Mucosa of descending colon (tissue), 3 donors: ENCODE measurements at regions not wholly inside any gene's neighbourhood (a gene's known extent, or its start where the extent isn't known, plus 50 kb on each side); places are given as distances from the start of the nearest gene placed in this dataset.
"Not testable (repeated sequence)": the region's sequence is repeated elsewhere in the genome, so short reads cannot be mapped to it uniquely, and the experiment has no call there.

Experiments used
- ATAC-seq: fragments of 200-7000 bp; cut with Tn5 transposase; one replicate; pipeline ENCODE4 v1.9.1; 2020; ENCODE audit warnings: mild to moderate bottlenecking, moderate library complexity
- DNase-seq, 3 donors: peaks; one replicate each; pipeline ENCODE4 v3.0.0-alpha.2; 2020
- H3K36me3 ChIP-seq: fragments of 200-600 bp; one replicate; pipeline ENCODE4 v1.8.0; 2021; ENCODE audit warnings: low read depth, mild to moderate bottlenecking
- H3K4me1 ChIP-seq: fragments of 200-600 bp; one replicate; pipeline ENCODE4 v1.8.0; 2021; ENCODE audit warnings: low read depth, mild to moderate bottlenecking
- H3K4me3 ChIP-seq: fragments of 200-600 bp; one replicate; pipeline ENCODE4 v1.8.0; 2021; ENCODE audit warnings: mild to moderate bottlenecking
- H3K9me3 ChIP-seq: fragments of 200-600 bp; one replicate; pipeline ENCODE4 v1.8.0; 2021; ENCODE audit warnings: mild to moderate bottlenecking
- CTCF ChIP-seq: fragments of 200-600 bp; IDR thresholded peaks from one replicate; pipeline ENCODE4 v1.8.0; 2022; ENCODE audit warnings: antibody characterized with exemption, mild to moderate bottlenecking
- intact Hi-C, 2 donors: fragments of 100-400 bp; cut with DNase I in 1 of 2; cut with micrococcal nuclease in 1 of 2; formaldehyde crosslinking; loops; one replicate each; pipeline versions ENCODE4 v1.11.0 to v1.11.1; 2022; cut with DNase I, micrococcal nuclease
- donor health status: DM: no; HTN: no; CAD: no; lungs with moderate emphysema.
- donor health status: DM: no; HTN: no; CAD: no.
- donor health status: DM: no; HTN: yes; CAD: no.

- H3K36me3 ChIP-seq, result no peaks in the 10 kb centered on the region
- no peak for TF ChIP-seq CTCF
- H3K4me3 ChIP-seq, result no peak overlapping the region
- no peak for DNase-seq
- ATAC-seq, result no peak
- intact Hi-C loops, result no loop called here
- H3K4me1 ChIP-seq, result no peaks in the 10 kb centered on the region
- H3K9me3 ChIP-seq, result no peaks in the 10 kb centered on the region
These were observed 233.9 kb downstream of the SLC4A3 start for GRCh38 chr2:219861307-219861706.

GRCh38 chr2:219864154-219864553 lies 236.7 kb downstream of the SLC4A3 start:
- no peak for ATAC-seq
- intact Hi-C loops, result no loop called here
- TF ChIP-seq CTCF, result no peak

GRCh38 chr2:219868635-219869034 lies 241.2 kb downstream of the SLC4A3 start:
- Histone ChIP-seq H3K9me3 (no peaks in the 10 kb centered on the region), H3K4me1 (no peaks in the 10 kb centered on the region), H3K36me3 (no peaks in the 10 kb centered on the region), H3K4me3 (no peak overlapping the region)
- intact Hi-C loops, result no loop called here
- no peak for DNase-seq
- no peak for ATAC-seq
- TF ChIP-seq CTCF, result no peak

More at GRCh38 chr2:219864154-219864553, 236.7 kb downstream of the SLC4A3 start:
- no peak overlapping the region for H3K4me3 ChIP-seq
- no peaks in the 10 kb centered on the region for H3K36me3 ChIP-seq
- no peak for DNase-seq
- H3K9me3 ChIP-seq, result no peaks in the 10 kb centered on the region
- H3K4me1 ChIP-seq, result no peaks in the 10 kb centered on the region

- Histone ChIP-seq H3K36me3 (no peaks in the 10 kb centered on the region), H3K4me3 (no peak overlapping the region), H3K4me1 (no peaks in the 10 kb centered on the region), H3K9me3 (no peaks in the 10 kb centered on the region)
- intact Hi-C loops, result no loop called here
- no peak for DNase-seq
- no peak for TF ChIP-seq CTCF
- no peak for ATAC-seq
These were observed 242.6 kb downstream of the SLC4A3 start for GRCh38 chr2:219870041-219870440.

GRCh38 chr2:219871351-219871750 lies 243.9 kb downstream of the SLC4A3 start:
- no peaks in the 10 kb centered on the region for H3K4me1 ChIP-seq
- H3K4me3 ChIP-seq, result no peak overlapping the region
- intact Hi-C loops, result no loop called here
- H3K36me3 ChIP-seq, result no peaks in the 10 kb centered on the region
- TF ChIP-seq CTCF, result no peak
- no peaks in the 10 kb centered on the region for H3K9me3 ChIP-seq
- ATAC-seq (no peak), DNase-seq (no peak)

GRCh38 chr2:219875036-219875435 lies 247.6 kb downstream of the SLC4A3 start:
- H3K4me3 ChIP-seq, result no peak overlapping the region
- no peaks in the 10 kb centered on the region for H3K36me3 ChIP-seq
- ATAC-seq (no peak), DNase-seq (no peak)
- no peaks in the 10 kb centered on the region for H3K4me1 ChIP-seq
- no peaks in the 10 kb centered on the region for H3K9me3 ChIP-seq
- TF ChIP-seq CTCF, result no peak
- intact Hi-C loops, result no loop called here

- H3K9me3 ChIP-seq, intact Hi-C loops, ATAC-seq, H3K4me1 ChIP-seq, DNase-seq, H3K4me3 ChIP-seq, H3K36me3 ChIP-seq: not testable (repeated sequence)
These were observed 248.6 kb downstream of the SLC4A3 start for GRCh38 chr2:219875986-219876385.
